GM21526 (cell line): ENCODE measurements at regions not wholly inside any gene's neighbourhood (a gene's known extent, or its start where the extent isn't known, plus 50 kb on each side); places are given as distances from the start of the nearest gene placed in this dataset.
"Not testable (repeated sequence)": the region's sequence is repeated elsewhere in the genome, so short reads cannot be mapped to it uniquely, and the experiment has no call there.

Source experiments
- ATAC-seq: cut with Tn5 transposase; IDR thresholded peaks from one replicate; pipeline ENCODE4 v1.9.1; 2021; ENCODE audit warnings: moderate library complexity; ENCODE audit not compliant: unreplicated experiment, low FRiP score

DNA sequence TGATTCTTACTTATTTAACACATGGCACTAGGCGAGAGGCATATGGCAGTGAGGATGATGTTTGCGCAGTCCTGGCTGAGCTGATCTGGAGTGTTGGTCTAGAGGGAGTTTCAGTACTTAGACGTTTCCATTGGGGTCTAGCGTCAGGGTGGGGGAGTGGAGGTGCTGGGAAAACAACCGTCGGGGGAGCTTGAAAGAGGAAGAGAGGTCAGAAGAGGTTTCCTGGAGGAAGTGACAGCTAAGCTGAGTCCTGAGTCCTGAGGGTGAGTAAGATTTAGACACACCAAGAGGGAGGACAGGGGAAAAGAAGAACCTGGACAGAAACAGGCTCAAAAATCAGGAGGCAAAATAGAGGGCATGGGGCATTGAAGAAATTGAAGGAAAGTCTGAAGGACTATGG lies 81.4 kb downstream of the ALOX5AP start:
- no peak for ATAC-seq

DNA sequence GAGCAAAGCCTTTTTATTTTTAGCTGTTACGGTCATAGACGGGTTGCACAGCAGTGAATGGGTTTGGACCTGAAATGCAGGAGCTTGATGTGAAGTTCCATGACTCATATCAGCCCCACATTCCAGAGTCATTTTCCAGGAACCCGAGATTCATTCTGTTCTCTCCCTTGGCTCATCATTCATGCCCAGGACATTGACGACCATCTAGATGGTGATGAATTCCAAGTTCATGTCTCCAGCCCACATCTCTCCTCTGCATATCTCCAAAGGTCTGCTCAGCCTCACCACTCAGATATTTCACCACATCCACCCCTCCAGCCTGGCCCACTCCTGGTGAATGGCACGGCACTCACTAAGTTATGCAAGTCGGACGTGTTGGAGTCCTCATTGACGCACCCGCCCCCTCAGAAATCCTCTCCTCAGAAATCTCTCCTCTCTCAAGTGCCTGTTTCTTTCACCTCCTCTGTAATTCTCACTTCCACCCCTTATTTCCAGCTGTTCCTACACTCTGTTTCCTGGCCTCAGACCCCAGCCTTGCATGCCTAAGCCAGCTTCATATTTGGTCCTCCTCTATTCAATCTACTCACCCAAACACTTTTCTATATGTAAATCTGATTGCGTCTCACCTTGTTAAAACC lies 83.1 kb downstream of the ALOX5AP start:
- no peak for ATAC-seq

DNA sequence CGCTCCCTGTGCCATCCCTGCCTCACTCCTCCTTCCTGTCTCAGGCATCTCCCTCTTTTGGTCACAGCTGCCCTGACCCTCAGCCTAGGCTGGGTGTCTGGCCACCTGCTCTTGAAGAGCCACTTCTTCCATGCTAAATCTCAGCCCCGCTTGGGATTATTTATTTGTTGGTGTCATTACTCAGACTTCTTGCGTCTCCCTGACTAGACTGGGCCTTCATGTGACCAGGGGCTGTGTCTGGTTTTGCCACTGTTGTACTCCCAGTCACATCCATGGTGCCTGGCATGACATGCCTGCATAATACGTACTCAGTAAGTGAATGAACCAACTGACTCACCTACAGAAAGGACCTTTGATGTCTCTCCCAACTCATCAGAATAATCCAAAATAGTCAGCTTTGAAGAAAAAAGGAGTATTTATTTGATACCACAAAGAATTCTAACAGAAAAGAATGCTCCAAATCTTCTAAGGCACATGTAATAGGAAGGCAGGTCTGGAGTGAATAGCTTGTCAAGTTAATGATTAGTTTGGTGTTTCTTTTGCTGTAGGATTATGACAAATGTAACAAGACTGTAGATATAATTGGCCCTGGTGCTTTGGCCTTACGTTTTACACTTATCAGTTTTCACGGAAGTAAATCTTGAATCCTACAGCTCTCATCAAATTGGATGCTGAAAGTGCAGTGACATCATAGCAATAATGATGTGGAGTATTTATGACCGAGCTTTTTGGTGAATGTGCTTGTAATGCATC lies 84.0 kb downstream of the ALOX5AP start:
- no peak for ATAC-seq

DNA sequence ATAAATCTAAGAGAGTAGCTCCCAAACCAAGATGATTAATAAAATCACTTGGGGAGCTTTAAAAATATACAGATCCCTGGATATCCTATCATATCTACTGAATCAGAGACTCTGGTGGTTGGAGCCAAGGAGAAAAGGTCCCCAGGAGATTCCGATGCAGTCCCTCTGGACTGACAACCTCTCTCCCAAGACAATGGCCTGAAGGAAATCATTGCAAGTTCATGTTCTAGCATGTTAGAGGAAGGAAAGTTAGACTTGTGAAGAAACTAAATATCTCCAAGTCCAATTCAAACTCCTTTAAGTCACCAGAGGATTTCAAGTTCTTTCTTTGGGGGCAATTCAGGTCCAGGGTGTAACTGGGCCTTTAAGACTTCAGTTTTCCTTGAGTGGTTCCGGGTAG lies 84.7 kb upstream of the MEDAG start:
- no peak for ATAC-seq

GRCh38 chr13:30824651-30825050 lies 81.4 kb upstream of the MEDAG start:
- no peak for ATAC-seq

GRCh38 chr13:30826911-30827577 lies 79.0 kb upstream of the MEDAG start:
- no peak for ATAC-seq

DNA sequence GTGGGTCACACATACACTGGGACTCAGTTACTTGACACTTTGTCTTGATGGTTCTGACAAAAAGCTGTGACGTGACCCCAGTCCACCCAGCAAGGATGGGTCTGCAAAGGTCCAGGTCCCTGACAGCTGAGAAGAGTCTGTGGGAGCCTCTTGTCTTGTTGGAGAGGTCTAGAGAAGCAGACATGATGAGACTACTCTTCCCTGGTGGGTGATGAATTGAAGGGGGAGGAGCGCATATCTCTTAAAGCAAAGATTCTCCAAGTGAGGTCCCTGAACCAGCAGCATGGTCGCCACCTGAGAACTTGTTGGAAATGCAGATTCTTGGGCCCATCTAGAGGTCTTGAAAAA lies 78.5 kb upstream of the MEDAG start:
- ATAC-seq: no peak

- ATAC-seq: no peak
These were observed 76.8 kb upstream of the MEDAG start for GRCh38 chr13:30829145-30829832.

DNA sequence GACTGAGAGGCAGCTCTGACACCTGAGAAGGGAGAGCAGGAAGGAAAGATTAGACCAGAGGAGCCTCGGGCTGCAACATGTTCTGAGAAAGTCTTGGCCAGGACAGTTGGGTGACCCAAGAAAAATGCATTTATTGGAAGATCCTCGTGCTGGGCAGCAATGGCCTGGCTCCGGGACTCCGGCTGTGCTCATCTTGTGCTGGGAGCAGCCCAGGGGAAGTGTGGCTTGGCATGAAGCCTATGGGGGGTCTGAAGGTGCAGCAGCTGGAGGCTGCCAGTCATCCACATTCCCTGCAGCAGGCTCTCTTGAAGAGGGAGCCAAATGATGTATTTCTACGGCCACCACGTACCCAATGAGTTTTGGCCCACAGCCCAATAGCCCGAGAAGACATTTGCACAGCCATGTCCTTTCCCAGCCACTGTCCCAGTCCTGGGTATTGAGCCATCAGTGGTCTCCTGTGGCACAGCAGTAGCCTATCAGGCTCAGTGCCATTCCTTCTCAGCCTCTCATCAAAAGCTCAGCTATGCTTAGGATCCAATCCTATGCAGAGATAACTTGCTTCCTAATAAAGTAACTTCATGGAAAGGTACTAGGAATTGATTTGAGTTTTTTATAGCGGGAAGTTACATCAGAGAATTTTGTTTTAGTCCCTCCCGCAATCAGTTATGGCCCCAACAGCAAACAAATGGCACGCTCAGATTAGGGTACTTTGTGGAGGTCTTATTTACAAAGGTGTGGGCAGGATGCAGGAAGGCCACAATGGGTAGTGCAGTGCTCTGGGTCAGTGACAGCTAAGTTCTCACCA lies 76.0 kb upstream of the MEDAG start:
- ATAC-seq: no peak

GRCh38 chr13:30830638-30830965 lies 75.5 kb upstream of the MEDAG start:
- ATAC-seq: no peak

DNA sequence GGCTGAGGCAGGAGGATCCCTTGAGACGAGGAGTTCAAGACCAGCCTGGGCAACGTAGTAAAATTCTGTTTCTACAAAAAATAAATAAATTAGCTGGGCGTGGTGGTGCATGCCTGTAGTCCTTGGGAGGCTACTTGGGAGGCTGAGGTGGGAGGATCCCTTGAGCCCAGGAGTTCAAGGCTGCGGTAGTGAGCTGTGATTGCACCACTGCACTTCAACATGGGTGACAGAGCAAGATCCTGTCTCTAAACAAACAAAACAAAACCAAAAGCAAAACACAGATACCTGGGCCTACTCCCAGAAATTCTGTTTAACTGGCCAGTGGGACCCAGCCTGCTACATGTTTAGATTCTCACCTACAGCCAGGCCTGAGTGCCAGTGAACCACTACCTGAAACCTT lies 74.6 kb upstream of the MEDAG start:
- no peak for ATAC-seq

DNA sequence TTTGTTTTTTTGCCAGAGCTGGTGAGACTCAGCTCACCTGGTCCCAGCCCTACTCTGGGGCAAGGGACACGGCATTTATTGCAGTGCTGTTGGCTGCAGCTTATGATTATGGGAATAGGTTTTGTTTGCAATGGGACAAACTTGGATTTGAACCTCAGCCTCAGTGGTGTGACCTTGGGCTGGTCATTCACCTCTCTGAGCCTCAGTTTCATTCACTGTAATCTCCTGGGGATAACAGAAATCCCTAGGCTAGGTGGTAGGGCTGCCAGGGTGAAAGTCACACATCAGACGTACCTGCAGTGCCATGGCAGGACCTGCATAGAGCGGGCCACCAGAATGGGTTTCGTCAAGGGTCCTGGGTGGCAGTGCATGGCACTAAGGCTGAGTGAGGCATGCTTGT lies 73.7 kb upstream of the MEDAG start:
- no peak for ATAC-seq

GRCh38 chr13:30832845-30833332 lies 73.2 kb upstream of the MEDAG start:
- ATAC-seq: no peak

- no peak for ATAC-seq
These were observed 70.6 kb upstream of the MEDAG start for GRCh38 chr13:30835442-30835841.

DNA sequence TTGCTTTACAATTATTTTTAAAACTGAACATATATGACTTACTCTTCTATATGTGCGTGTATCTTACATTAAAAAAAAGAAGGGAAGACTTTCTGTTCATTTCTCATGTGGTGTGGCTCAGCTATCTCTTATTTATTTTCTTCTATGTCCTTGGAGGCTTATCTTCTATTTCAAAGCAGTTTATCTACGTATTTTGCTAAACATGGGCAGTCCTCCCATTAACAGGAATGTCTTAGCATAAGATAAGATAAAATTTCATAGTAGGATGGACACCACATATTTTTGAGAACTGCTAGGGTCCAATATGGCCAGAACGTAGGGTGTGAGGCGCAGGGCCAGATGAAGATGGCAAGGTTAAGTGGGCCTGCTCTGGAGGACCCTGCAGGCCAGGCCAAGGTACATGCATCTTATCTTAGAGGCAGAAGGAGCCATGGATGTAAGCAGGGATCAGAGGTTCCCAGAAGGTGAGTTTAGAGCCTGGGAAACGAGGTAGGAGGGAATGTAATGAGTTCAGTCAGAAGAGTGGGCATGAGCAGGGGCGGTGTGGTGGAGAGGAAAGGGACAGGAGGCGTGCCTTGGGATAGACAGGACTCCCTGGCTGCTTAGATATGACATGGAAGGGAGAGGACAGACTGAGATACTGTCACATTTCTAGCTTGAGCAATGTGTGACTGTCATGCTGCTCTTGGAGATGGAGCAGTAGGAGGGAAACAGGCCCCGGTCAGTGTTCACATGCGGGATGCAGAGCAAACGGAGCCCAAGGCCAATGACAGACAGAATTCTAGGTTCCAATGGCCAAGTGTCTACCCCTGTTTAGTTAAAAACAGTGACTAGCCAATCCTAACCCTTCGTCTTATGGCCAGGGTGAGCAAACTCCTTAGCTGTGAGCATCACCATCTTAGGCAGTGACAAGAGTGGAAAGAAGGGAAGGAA lies 68.6 kb upstream of the MEDAG start:
- ATAC-seq: no peak

DNA sequence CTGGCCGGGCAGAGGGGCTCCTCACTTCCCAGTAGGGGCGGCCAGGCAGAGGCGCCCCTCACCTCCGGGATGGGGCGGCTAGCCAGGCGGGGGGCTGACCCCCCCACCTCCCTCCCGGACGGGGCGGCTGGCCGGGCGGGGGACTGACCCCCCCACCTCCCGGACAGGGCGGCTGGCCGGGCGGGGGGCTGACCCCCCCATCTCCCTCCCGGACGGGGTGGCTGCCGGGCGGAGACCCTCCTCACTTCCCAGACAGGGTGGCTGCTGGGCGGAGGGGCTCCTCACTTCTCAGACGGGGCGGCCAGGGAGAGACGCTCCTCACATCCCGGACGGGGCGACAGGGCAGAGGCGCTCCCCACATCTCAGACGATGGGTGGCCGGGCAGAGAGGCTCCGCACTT lies 66.4 kb upstream of the MEDAG start:
- not testable (repeated sequence) for ATAC-seq

DNA sequence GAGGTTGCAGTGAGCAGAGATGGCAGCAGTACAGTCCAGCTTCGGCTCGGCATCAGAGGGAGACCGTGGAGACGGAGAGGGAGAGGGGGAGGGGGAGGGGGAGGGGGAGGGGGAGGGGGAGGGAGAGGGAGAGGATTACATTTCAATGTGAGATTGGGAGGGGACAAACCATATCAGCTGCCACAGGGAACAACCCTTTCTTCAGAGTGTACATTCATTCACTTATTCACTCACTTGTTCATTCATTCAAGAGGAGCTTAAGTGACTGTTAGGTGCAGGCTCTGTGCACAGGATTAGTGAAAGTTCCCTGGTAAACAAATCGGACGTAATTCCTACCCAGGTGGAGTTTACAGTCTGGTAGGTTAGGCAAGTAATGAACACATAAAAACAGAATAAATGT lies 65.6 kb upstream of the MEDAG start:
- ATAC-seq: no peak

DNA sequence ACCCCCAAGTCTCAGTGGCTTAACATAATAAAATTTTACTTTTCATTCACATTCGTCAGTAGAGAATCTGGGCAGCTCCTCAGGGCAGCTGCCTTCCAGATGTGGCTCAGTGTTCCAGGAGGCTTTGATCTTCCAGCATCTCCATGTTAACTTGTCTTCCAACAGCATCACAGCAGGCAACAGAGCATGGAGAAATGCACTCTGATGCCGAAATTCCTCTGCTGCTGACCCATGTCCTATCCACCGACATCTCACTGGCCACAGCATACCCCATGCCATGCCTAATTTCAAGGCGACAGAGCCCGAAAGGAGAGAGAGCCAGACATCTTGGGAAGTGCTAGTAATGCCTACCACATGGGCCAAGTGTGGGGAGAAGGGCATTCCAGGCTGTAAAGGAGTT lies 64.9 kb upstream of the MEDAG start:
- no peak for ATAC-seq

GRCh38 chr13:30843548-30843947 lies 62.5 kb upstream of the MEDAG start:
- ATAC-seq: no peak
